Kidney epithelial cell (primary cell): ENCODE measurements at regions not wholly inside any gene's neighbourhood (a gene's known extent, or its start where the extent isn't known, plus 50 kb on each side); places are given as distances from the start of the nearest gene placed in this dataset.

Source experiments
- DNase-seq: peaks from one replicate; pipeline ENCODE4 v3.0.0-alpha.2; 2010; ENCODE audit warnings: low read depth
- H3K27me3 ChIP-seq: 2 replicates; pipeline ENCODE4 v1.6.0; 2011; ENCODE audit warnings: low read length; ENCODE audit not compliant: control insufficient read depth, insufficient read depth
- H3K36me3 ChIP-seq: 2 replicates; pipeline ENCODE4 v1.5.1; 2011; ENCODE audit warnings: low read length; ENCODE audit not compliant: control insufficient read depth, insufficient read depth
- H3K4me3 ChIP-seq: 2 replicates; pipeline ENCODE4 v1.5.1; 2011; ENCODE audit warnings: low read depth, mild to moderate bottlenecking, control low read depth, low read length
- CTCF ChIP-seq: IDR thresholded peaks from 2 replicates; pipeline ENCODE4 v1.5.1; 2011; ENCODE audit warnings: mild to moderate bottlenecking, moderate library complexity, low read length, control low read depth, inconsistent platforms; ENCODE audit not compliant: insufficient read depth, poor library complexity, severe bottlenecking

GRCh38 chr7:23925088-23925487 is 215.1 kb downstream of the STK31 start:
- TF ChIP-seq CTCF, result no peak
- DNase-seq, result no peak
- H3K36me3 ChIP-seq, result no peaks in the 10 kb centered on the region
- H3K4me3 ChIP-seq, result no peak overlapping the region
- no peaks in the 10 kb centered on the region for H3K27me3 ChIP-seq

- H3K27me3 ChIP-seq, result no peaks in the 10 kb centered on the region
- no peak for TF ChIP-seq CTCF
- H3K4me3 ChIP-seq, result no peak overlapping the region
- H3K36me3 ChIP-seq, result no peaks in the 10 kb centered on the region
- DNase-seq, result no peak
These were observed 217.8 kb downstream of the STK31 start for GRCh38 chr7:23927709-23928417.

- no peak for DNase-seq
- Histone ChIP-seq H3K27me3 (no peaks in the 10 kb centered on the region), H3K36me3 (no peaks in the 10 kb centered on the region), H3K4me3 (no peak overlapping the region)
- no peak for TF ChIP-seq CTCF
These were observed 218.4 kb downstream of the STK31 start for GRCh38 chr7:23928418-23928775.

GRCh38 chr7:23930312-23930711 is 220.3 kb downstream of the STK31 start:
- no peak for TF ChIP-seq CTCF
- DNase-seq, result no peak
- Histone ChIP-seq H3K36me3 (no peaks in the 10 kb centered on the region), H3K27me3 (no peaks in the 10 kb centered on the region), H3K4me3 (no peak overlapping the region)

- no peak for DNase-seq
- TF ChIP-seq CTCF, result no peak
- Histone ChIP-seq H3K4me3 (no peak overlapping the region), H3K36me3 (no peaks in the 10 kb centered on the region), H3K27me3 (no peaks in the 10 kb centered on the region)
These were observed 221.6 kb downstream of the STK31 start for GRCh38 chr7:23931633-23932032.

GRCh38 chr7:23938215-23938614 is 228.2 kb downstream of the STK31 start:
- no peak for DNase-seq
- Histone ChIP-seq H3K27me3 (no peaks in the 10 kb centered on the region), H3K4me3 (no peak overlapping the region), H3K36me3 (no peaks in the 10 kb centered on the region)
- TF ChIP-seq CTCF, result no peak
